Pancreas (tissue), 10 donors: ENCODE measurements at regions not wholly inside any gene's neighbourhood (a gene's known extent, or its start where the extent isn't known, plus 50 kb on each side); places are given as distances from the start of the nearest gene placed in this dataset.
"Not testable (repeated sequence)": the region's sequence is repeated elsewhere in the genome, so short reads cannot be mapped to it uniquely, and the experiment has no call there.

Experiments used
- ATAC-seq, 4 donors: fragments of 200-7000 bp; cut with Tn5 transposase; one replicate each; pipeline versions ENCODE4 v1.8.0 to v1.9.1; 2020; ENCODE audit warnings: mild to moderate bottlenecking in 4 of 4, moderate library complexity in 4 of 4
- DNase-seq, 6 donors: peaks; one replicate each; pipeline ENCODE4 v3.0.0-alpha.2; 2020
- FAIRE-seq: peaks from 2 replicates; lab custom pipeline; 2012; peaks lifted over from hg19 to GRCh38; lab: Jason Lieb, UNC
- H3K27ac ChIP-seq, 4 donors: fragments of 200-600 bp; sonication (generic); 1 replicate in 3 of 4; 2 replicates in 1 of 4; pipeline versions ENCODE4 v1.5.0 to v1.8.0; 2020
- H3K27me3 ChIP-seq, 4 donors: fragments of 200-600 bp; one replicate each; pipeline ENCODE4 v1.8.0; 2021
- H3K36me3 ChIP-seq, 3 donors: fragments of 200-600 bp; sonication (generic) in 1 of 3; one replicate each; pipeline versions ENCODE4 v1.5.0 to v1.8.0; 2020 to 2021
- H3K4me1 ChIP-seq, 3 donors: fragments of 200-600 bp; one replicate each; pipeline ENCODE4 v1.8.0; 2021
- H3K4me3 ChIP-seq, 4 donors: fragments of 200-600 bp; sonication (generic) in 2 of 4; one replicate each; pipeline versions ENCODE4 v1.5.0 to v1.8.0; 2020 to 2021
- H3K9me3 ChIP-seq, 4 donors: fragments of 200-600 bp; one replicate each; pipeline ENCODE4 v1.8.0; 2021
- WGBS, 2 donors: extraction: QIAGEN DNeasy Blood & Tissue Kit; methylation state at CpG; one replicate each; pipeline ENCODE4 v1.1.7; 2013; 5-methylcytosine and 5-hydroxymethylcytosine counted together
- intact Hi-C, 3 donors: fragments of 100-400 bp; cut with DNase I; formaldehyde crosslinking; loops; one replicate each; pipeline versions ENCODE4 v1.11.1 to v1.14.2; 2022
- donor health status: healthy with polysubstance abuse.
- donor health status: DM: no; HTN: no; CAD: no; lungs with moderate emphysema.
- donor health status: DM: no; HTN: no; CAD: no.
- donor health status: control.
- donor health status: control.
- donor health status: Bipolar disorder and iron deficiency.
- donor health status: DM: yes; HTN: yes; CAD: no.
- donor health status: DM: no; HTN: no; CAD: no.
- donor health status: DM: no; HTN: no; CAD: no.
- donor health status: DM: yes; HTN: yes; CAD: no.

- peak in 1 of 6 donors; percentile 30 for DNase-seq
- ATAC-seq, H3K4me1 ChIP-seq, H3K27ac ChIP-seq, H3K27me3 ChIP-seq, FAIRE-seq, H3K36me3 ChIP-seq, H3K4me3 ChIP-seq, intact Hi-C loops, H3K9me3 ChIP-seq: not testable (repeated sequence)
- 51 to 81% methylated on average over 6 of the region's 11 CpGs for WGBS, 2 donors
Measured at GRCh38 chr14:19511055-19511454, 76.9 kb upstream of the POTEG start.

GRCh38 chr14:19489475-19489874 lies 55.3 kb upstream of the POTEG start:
- peak in 1 of 6 donors; percentile 24 for DNase-seq
- H3K4me1 ChIP-seq, FAIRE-seq, H3K27me3 ChIP-seq, H3K9me3 ChIP-seq, intact Hi-C loops, H3K27ac ChIP-seq, ATAC-seq, H3K36me3 ChIP-seq, H3K4me3 ChIP-seq: not testable (repeated sequence)
- WGBS, 2 donors = 57 to 78% methylated on average over 2 of the region's 2 CpGs

DNA sequence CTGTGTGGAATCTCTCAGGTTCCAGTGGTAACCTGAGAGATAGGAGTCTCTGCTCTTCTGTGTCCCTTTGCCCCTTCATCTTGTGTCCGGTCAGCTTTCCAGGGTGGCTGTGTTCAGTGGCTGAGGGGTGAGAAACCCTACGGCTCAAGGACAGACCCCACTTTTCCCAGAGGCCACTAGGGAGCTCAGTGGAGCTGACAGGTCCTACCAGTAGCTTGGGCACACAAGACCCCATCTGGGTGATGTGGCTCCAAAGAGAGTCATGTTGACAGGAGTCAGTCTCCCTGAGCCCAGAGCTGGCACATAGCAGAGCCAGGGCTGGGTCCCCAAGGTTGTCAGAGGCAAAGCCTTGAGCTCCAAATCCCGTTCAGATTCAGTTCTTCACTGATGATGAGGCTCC lies 54.3 kb upstream of the POTEG start:
- H3K27ac ChIP-seq, H3K4me1 ChIP-seq, H3K36me3 ChIP-seq, FAIRE-seq, H3K27me3 ChIP-seq, H3K4me3 ChIP-seq, intact Hi-C loops, ATAC-seq, H3K9me3 ChIP-seq: not testable (repeated sequence)
- peak in 3 of 6 donors; percentile 3 to 56 (median 33) for DNase-seq
- WGBS, 2 donors = 50 to 62% methylated on average over 1 to 2 of the region's 3 CpGs

DNA sequence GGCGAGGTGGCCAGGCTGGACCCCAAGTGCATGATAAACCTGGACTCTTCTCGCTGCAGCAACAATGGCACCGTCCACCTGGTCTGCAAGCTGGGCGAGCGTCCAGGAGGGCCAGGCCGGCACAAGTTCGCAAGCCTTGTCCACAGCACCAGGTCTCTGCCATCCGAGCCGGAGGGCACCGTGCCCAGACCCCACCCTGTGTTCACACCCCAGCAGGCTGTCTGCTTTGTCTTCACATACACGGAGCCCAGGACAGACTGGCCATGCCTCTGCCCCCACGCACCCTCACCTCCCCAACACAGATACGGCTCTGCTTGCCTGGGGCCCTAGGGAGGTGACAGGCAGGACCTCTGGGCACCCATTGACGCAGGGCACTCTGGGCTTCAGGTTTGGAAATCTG lies 53.5 kb upstream of the POTEG start:
- H3K36me3 ChIP-seq, intact Hi-C loops, H3K27me3 ChIP-seq, H3K9me3 ChIP-seq, DNase-seq, FAIRE-seq, H3K27ac ChIP-seq, H3K4me1 ChIP-seq, H3K4me3 ChIP-seq: not testable (repeated sequence)
- ATAC-seq = peak in 1 of 4 donors; percentile 28
- no CpG with 5 or more reads among the region's 14 CpGs for WGBS, 2 donors

DNA sequence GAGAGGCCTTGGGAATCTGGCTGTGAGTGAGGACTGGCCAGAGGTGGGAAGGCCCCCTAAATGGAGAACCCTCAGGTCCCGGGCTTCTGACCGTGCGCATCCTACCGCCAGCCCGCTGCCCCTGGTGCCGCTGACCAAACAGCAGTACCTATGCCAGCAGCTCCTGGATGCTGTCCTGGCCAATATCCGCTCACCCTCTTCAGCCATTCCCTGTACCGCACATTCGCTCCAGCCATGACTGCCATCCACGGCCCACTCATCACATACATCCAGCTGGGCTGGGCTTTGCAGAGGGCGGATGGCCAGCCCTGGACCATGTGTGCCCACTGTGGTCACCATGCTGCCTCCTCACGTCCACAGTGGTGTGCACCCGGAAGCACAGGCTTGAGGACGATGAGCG lies 53.1 kb upstream of the POTEG start:
- H3K4me3 ChIP-seq, H3K36me3 ChIP-seq, intact Hi-C loops, H3K27me3 ChIP-seq, H3K4me1 ChIP-seq, FAIRE-seq, H3K9me3 ChIP-seq, H3K27ac ChIP-seq: not testable (repeated sequence)
- 78 to 93% methylated on average over 9 to 10 of the region's 15 CpGs for WGBS, 2 donors
- ATAC-seq = peak in 1 of 4 donors; percentile 31
- DNase-seq = peak in 4 of 6 donors; percentile 3 to 78 (median 20)

GRCh38 chr14:19485346-19485745 lies 51.2 kb upstream of the POTEG start:
- peak in 2 of 4 donors; percentile 8 to 41 for ATAC-seq
- WGBS, 2 donors = 53 to 66% methylated on average over 4 of the region's 9 CpGs
- H3K9me3 ChIP-seq, FAIRE-seq, intact Hi-C loops, H3K4me1 ChIP-seq, H3K27me3 ChIP-seq, H3K27ac ChIP-seq, H3K36me3 ChIP-seq, H3K4me3 ChIP-seq: not testable (repeated sequence)
- DNase-seq = peak in 4 of 6 donors; percentile 5 to 87 (median 34)
